ENCODE measurements at regions not wholly inside any gene's neighbourhood (a gene's known extent, or its start where the extent isn't known, plus 50 kb on each side); places are given as distances from the start of the nearest gene placed in this dataset.

DNA sequence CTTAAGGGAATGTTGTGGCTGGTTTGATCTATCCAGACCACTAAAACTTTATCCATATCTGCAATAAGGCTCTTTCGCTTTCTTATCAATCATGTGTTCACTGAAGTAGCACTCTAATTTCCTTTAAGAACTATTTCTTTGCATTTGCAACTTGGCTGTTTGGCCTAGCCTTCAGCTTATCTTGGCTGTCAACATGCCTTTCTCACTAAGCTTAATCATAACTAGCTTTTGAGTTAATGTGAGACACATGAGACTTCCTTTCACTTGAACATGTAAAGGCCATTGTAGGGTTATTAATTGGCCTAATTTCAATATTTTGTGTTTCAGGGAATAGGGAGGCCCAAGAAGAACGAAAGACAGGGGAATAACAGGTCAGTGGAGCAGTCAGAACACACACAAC, 124.7 kb downstream of the TNFSF18 start:
- Histone ChIP-seq H3K9ac (ENCODE audit: low read length) (no peak overlapping the region), H2AFZ (ENCODE audit: low read length) (no peak overlapping the region), H3K4me1 (ENCODE audit: low read length) (no peaks in the 10 kb centered on the region), H3F3A (ENCODE audit: insufficient read depth, low read length) (no peaks in the 10 kb centered on the region), H4K20me1 (ENCODE audit: insufficient read depth, low read length) (no peaks in the 10 kb centered on the region), H3K27me3 (replicated peaks; ENCODE audit: insufficient read depth, low read length) (no peaks in the 10 kb centered on the region), H3K79me2 (ENCODE audit: low read length) (no peaks in the 10 kb centered on the region), H3K9me2 (replicated peaks; ENCODE audit: insufficient read depth, low read length) (no peaks in the 10 kb centered on the region), H3K27ac (ENCODE audit: low read length) (no peak overlapping the region), H3K4me3 (ENCODE audit: low read length) (no peak overlapping the region), H3K9me3 (replicated peaks; ENCODE audit: insufficient read depth, low read length) (no peaks in the 10 kb centered on the region), H3K4me2 (ENCODE audit: low read depth, low read length) (no peak overlapping the region), H3K36me3 (replicated peaks; ENCODE audit: insufficient read depth, low read length) (no peaks in the 10 kb centered on the region)
- TF ChIP-seq EZH2 (optimal IDR thresholded peaks at IDR 0.05; ENCODE audit: low read depth, low read length): no peak
- TF ChIP-seq, protein P1, sequence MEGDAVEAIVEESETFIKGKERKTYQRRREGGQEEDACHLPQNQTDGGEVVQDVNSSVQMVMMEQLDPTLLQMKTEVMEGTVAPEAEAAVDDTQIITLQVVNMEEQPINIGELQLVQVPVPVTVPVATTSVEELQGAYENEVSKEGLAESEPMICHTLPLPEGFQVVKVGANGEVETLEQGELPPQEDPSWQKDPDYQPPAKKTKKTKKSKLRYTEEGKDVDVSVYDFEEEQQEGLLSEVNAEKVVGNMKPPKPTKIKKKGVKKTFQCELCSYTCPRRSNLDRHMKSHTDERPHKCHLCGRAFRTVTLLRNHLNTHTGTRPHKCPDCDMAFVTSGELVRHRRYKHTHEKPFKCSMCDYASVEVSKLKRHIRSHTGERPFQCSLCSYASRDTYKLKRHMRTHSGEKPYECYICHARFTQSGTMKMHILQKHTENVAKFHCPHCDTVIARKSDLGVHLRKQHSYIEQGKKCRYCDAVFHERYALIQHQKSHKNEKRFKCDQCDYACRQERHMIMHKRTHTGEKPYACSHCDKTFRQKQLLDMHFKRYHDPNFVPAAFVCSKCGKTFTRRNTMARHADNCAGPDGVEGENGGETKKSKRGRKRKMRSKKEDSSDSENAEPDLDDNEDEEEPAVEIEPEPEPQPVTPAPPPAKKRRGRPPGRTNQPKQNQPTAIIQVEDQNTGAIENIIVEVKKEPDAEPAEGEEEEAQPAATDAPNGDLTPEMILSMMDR (IDR thresholded peaks at IDR 0.05; ENCODE audit: low read length): no peak
- no peak for TF ChIP-seq EZH2phosphoT487 (IDR thresholded peaks at IDR 0.05; ENCODE audit: low read length)
- DNase-seq: no peak

DNA sequence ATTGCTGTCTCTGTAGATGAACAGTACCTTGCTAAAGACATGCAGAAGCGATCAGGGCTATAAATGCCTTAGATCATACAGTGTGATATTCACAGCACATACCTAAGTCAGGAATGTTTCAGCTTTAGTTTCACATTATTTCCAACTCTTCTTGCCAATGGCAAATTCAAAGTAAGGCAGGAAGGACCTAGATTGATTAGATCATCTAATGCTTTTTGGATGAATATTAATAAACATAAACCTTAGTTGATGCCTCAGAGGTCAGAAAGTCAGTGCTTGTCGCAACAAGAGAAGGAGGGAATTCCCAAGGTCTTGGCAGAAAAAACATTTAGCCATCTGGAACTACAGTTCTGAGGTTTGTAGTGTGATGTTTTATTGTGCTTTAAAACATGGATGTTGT, 122.3 kb downstream of the TNFSF18 start:
- no peak overlapping the region for H3K27ac ChIP-seq (ENCODE audit: low read length)
- H3F3A ChIP-seq (ENCODE audit: insufficient read depth, low read length): no peaks in the 10 kb centered on the region
- H3K9ac ChIP-seq (ENCODE audit: low read length): no peak overlapping the region
- no peaks in the 10 kb centered on the region for H3K27me3 ChIP-seq (replicated peaks; ENCODE audit: insufficient read depth, low read length)
- no peaks in the 10 kb centered on the region for H3K9me2 ChIP-seq (replicated peaks; ENCODE audit: insufficient read depth, low read length)
- no peaks in the 10 kb centered on the region for H3K4me1 ChIP-seq (ENCODE audit: low read length)
- no peak overlapping the region for H3K4me3 ChIP-seq (ENCODE audit: low read length)
- no peaks in the 10 kb centered on the region for H3K36me3 ChIP-seq (replicated peaks; ENCODE audit: insufficient read depth, low read length)
- no peaks in the 10 kb centered on the region for H4K20me1 ChIP-seq (ENCODE audit: insufficient read depth, low read length)
- no peak overlapping the region for H3K4me2 ChIP-seq (ENCODE audit: low read depth, low read length)
- H3K9me3 ChIP-seq (replicated peaks; ENCODE audit: insufficient read depth, low read length): no peaks in the 10 kb centered on the region
- no peaks in the 10 kb centered on the region for H3K79me2 ChIP-seq (ENCODE audit: low read length)
- DNase-seq: no peak
- no peak overlapping the region for H2AFZ ChIP-seq (ENCODE audit: low read length)
- TF ChIP-seq, protein P1 (IDR thresholded peaks at IDR 0.05; ENCODE audit: low read length): no peak
- TF ChIP-seq EZH2 (optimal IDR thresholded peaks at IDR 0.05; ENCODE audit: low read depth, low read length) (no peak), EZH2phosphoT487 (IDR thresholded peaks at IDR 0.05; ENCODE audit: low read length) (no peak)

DNA sequence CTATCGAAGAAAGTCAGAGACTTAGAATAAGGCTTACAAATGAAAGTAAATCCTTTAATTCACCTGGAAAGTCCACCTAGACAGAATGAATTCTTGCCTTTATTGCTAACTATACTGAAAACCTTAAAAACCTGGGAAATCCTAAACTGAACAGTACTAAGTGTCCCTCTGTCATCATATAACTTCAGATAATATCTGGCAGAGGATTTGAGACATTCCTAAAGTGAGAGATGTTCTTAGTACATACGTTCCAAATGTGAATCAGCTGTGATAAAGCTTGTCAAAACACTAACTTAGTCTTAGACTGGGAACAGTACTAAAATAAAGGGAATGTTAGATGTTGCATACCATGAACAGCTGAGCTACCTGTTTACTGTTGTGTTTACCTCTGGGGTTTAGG, 121.7 kb downstream of the TNFSF18 start:
- H2AFZ ChIP-seq (ENCODE audit: low read length): no peak overlapping the region
- no peak overlapping the region for H3K9ac ChIP-seq (ENCODE audit: low read length)
- H3K4me2 ChIP-seq (ENCODE audit: low read depth, low read length): no peak overlapping the region
- no peak overlapping the region for H3K4me3 ChIP-seq (ENCODE audit: low read length)
- H3K9me2 ChIP-seq (replicated peaks; ENCODE audit: insufficient read depth, low read length): no peaks in the 10 kb centered on the region
- no peak overlapping the region for H3K27ac ChIP-seq (ENCODE audit: low read length)
- H3K79me2 ChIP-seq (ENCODE audit: low read length): no peaks in the 10 kb centered on the region
- H3F3A ChIP-seq (ENCODE audit: insufficient read depth, low read length): no peaks in the 10 kb centered on the region
- H3K36me3 ChIP-seq (replicated peaks; ENCODE audit: insufficient read depth, low read length): no peaks in the 10 kb centered on the region
- no peaks in the 10 kb centered on the region for H3K4me1 ChIP-seq (ENCODE audit: low read length)
- H3K27me3 ChIP-seq (replicated peaks; ENCODE audit: insufficient read depth, low read length): no peaks in the 10 kb centered on the region
- H4K20me1 ChIP-seq (ENCODE audit: insufficient read depth, low read length): no peaks in the 10 kb centered on the region
- no peaks in the 10 kb centered on the region for H3K9me3 ChIP-seq (replicated peaks; ENCODE audit: insufficient read depth, low read length)
- no peak for DNase-seq
- TF ChIP-seq, protein P1 (IDR thresholded peaks at IDR 0.05; ENCODE audit: low read length): no peak
- TF ChIP-seq EZH2phosphoT487 (IDR thresholded peaks at IDR 0.05; ENCODE audit: low read length) (no peak), EZH2 (optimal IDR thresholded peaks at IDR 0.05; ENCODE audit: low read depth, low read length) (no peak)

All from MM.1S (cell line).